GM19239 (cell line): ENCODE measurements at regions not wholly inside any gene's neighbourhood (a gene's known extent, or its start where the extent isn't known, plus 50 kb on each side); places are given as distances from the start of the nearest gene placed in this dataset.
"Not testable (repeated sequence)": the region's sequence is repeated elsewhere in the genome, so short reads cannot be mapped to it uniquely, and the experiment has no call there.

Experiments used
- DNase-seq: peaks from one replicate; pipeline ENCODE4 v3.0.0; 2011; ENCODE audit warnings: low spot score; ENCODE audit not compliant: insufficient read length
- FAIRE-seq: peaks from 2 replicates; lab custom pipeline; 2011; peaks lifted over from hg19 to GRCh38; lab: Jason Lieb, UNC

GRCh38 chr12:131379738-131380137 lies 331.2 kb upstream of the SFSWAP start:
- DNase-seq (no peak), FAIRE-seq (no peak)

- no peak for FAIRE-seq
- DNase-seq, result no peak
Measured at GRCh38 chr12:131380220-131380964, 330.5 kb upstream of the SFSWAP start.

DNA sequence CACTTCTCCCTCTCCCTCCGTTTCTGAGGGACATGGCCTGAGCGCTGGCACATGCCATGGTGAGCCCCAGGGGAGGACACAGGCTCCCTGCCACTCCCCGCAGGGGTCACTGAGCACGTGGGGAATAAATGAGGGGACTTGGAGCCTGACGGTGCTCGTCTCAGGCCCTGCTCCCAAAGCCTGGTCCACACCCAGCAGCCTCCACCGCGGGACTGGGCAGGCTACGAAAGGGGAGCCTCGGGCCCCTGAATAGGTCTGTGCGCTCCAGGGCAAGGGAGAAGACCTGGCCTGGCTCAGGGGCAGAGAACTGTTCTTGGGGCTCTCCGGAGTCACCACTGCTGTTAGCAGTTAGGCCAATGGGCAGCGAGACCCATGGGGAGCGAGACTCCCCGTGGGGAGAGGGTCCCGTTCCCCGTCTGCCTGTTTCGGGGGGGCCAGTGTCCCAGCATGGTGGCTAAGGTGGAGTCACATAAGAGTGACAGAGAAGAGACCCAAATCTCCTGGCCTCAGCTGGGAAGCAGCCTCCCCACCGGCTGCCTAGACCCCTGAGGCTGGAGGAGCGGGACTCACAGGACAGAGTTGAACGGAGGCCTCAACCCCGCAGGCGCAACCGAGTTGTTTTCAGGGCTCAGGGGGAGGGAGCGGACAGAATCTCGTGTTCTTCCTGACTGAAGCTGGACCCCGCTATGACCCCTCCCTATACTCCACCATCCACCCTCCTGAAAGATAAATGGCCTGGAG lies 329.8 kb upstream of the SFSWAP start:
- FAIRE-seq, result no peak
- DNase-seq, result no peak

DNA sequence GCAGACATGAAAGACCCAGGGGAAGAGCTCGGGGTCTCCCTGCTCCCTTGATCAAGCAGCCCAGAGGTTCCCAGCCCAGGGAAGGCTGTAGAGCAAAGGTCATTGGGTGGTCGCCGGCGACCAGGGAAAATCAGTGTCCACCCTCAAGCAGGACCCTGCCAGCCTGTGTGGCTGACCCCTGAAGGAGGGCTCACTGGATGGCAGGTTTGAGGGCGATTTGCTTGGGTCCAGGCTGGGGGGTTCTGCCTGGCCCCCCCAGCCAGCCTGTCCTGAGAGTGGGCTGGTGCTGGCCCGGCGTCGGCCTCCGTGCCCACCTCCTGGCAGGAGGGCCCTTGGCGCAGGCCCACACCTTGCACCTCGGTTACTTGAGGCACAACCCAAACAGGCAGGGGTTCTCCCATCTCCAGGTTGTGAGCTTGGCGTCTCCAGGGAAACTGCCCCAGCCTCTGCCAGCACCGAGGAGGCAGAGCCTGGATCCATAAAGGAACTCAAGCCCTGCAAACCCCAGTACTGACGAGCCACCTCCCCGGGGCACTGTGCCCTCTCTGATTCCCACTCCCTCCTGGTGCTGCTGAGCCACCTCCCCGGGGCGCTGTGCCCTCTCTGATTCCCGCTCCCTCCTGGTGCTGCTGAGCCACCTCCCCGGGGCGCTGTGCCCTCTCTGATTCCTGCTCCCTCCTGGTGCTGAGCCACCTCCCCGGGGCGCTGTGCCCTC lies 329.0 kb upstream of the SFSWAP start:
- no peak for FAIRE-seq
- no peak for DNase-seq

DNA sequence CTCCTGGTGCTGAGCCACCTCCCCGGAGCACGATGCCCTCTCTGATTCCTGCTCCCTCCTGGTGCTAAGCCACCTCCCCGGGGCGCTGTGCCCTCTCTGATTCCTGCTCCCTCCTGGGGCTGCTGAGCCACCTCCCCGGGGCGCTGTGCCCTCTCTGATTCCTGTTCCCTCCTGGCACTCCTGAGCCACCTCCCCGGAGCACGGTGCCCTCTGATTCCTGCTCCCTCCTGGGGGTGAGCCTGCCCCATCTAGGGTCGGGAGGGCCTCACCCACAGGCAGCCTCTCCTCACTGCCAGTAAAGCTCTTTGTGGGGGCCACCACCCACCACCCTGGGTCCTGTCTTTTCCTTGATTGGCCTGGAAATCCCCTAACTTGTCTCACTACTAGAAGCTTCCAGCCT lies 327.6 kb upstream of the SFSWAP start:
- FAIRE-seq, result no peak
- no peak for DNase-seq

DNA sequence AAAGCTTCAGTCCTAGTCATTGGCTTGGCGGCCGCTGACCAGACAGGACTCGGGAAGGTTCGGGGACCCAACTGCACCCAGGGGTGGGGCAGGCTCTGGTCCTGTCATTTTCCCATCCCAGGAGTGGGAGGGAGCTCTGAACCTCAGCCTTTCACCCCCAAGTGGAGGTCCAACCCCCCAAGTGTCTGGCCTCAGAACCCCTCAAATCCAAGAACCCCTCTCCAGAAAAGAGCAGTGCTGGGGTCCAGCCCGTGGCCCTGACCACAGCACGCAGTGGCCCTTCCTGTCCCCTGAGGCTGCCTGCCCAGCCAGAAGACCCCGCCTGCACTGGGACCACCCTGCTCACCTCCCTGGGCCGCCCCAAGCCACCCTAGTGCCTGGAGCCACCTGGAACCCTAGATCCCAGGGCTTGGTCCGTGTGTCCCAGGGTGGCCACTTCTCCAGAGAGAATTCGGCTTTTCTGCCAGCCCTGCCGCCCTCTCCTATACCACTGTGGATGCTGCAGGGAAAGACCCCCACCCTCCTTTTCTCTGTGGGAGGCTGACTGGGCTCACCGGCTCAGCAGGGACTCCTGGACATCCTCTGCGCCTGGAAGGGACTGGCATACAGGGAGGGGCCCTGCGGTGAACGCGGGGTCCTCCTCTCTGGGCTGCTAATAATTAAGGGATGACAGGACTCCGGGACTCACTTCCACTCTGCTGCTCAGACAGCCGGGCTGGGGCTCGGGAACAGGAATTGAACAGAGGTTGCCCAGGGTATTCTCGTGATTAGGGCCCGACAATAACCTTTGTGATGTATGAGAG lies 326.9 kb upstream of the SFSWAP start:
- FAIRE-seq (no peak), DNase-seq (no peak)

DNA sequence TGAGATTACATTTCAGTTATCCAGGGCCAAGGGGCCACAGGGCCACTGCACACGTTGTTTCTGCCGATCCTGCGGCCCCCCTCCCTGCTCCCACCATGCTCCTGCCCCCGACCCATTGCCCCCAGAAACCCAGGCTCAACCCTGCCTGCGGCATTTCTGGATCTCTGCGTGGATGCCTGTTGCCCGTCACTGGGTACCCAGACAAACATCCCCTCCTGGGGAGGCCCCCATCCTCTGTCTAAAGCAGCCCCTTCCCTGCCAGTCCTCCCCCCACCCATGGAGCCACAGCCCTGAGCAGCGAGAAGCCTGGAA lies 326.4 kb upstream of the SFSWAP start:
- DNase-seq (no peak), FAIRE-seq (no peak)

DNA sequence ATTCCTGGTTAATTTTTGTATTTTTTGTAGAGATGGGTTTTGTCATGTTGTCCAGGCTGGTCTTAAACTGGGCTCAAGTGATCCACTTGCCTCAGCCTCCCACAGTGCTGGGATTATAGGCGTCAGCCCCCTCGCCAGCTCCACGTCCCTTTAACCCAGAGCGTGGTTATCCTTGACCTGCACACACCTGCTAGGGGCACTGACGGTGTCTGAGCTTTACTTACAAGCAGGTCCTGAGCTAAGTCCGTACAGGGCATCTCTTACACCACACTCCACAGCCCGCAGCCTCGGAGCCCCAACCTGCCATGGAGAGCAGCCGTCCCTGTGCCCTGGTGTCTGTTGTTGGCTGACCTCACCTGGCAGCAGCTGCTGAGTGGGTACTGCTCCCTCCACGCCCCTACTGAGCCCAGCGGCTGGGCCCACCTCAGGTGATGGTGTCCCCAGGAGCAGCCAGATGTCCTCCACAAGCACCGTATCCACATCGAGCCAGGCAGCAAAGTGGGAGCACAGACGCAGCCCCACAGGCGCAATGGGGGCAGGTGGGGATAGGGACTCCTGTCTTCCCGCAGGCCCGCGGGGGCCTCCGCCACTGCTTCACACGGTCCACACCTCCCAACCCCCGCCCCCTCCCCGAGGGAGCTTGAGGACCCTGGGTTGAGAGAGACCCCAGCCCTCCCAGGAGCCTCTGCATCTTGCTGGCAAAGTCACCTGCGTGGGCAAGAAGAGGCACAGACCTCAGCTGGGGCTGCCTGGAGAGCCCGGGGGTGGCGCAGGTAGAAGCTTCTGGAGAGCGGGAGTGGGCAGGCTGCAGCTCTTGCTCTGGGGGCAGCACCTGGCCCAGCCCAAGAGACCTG lies 325.4 kb upstream of the SFSWAP start:
- DNase-seq (no peak), FAIRE-seq (no peak)

DNA sequence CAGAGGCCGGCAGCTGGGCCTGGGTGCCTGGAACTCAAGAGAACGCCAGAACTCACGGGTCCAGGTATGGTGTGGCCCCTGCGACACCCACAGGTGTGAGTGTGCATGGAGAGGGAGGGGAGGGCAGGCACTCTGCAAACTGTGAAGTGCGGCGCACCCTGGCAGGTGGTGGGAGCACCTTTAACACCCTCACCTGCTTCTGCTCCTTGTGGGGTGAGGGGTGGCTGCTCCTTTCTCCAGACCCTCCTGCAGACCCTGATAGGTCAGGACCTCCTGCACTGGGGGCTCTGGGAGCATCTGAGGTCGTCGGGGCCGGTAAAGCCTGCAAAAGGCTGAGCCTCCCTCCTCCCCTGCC lies 324.7 kb upstream of the SFSWAP start:
- no peak for FAIRE-seq
- no peak for DNase-seq

- DNase-seq (no peak), FAIRE-seq (no peak)
Measured at GRCh38 chr12:131386781-131387180, 324.1 kb upstream of the SFSWAP start.

DNA sequence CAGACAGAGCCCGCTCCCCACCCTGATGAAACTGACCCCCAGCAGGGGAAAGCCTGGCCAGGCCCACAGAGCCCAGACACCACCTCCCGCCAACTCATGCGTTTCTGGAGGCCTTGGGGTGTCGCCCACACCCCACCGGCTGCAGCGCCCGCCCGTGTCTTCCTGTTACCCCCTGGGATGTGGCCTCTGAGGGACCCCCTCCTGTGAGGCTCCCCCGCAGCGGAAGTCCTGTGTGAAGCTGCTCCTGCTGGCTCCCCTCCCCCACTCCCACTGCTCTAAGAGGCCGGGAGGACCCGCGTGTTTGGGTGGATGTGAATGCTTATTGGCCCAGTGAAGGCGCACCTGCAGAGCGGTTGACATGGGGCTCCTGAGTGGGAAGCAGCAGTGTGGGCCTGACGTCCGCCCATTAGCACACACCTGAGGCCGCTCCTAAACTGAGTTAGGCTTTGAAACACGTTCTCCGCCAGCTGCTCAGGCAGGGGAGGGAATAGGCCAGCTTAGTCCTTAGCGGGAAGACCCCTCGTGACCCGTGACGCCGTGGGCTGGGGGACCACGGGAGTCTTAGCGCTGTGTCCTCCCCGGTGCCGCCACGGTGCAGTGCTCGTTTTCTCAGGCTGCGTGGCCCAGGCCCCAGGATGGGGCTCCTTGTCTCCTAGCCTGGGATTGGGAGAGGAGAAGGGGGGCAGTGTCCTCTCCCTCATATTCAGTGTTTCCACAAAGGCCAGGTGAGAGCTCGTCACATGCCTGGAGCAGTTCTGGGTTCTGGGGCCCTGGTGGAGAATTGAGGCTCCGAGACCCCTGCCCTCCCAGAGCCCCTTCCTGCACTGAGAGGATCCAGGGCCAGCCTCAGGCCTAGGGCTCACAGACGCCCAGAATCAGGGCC lies 323.4 kb upstream of the SFSWAP start:
- no peak for FAIRE-seq
- DNase-seq, result no peak

GRCh38 chr12:131388164-131389053 lies 322.5 kb upstream of the SFSWAP start:
- DNase-seq, FAIRE-seq: not testable (repeated sequence)

GRCh38 chr12:131389054-131390013 lies 321.6 kb upstream of the SFSWAP start:
- FAIRE-seq, result no peak
- no peak for DNase-seq

- DNase-seq, result no peak
- FAIRE-seq, result no peak
Measured at GRCh38 chr12:131390412-131391334, 320.2 kb upstream of the SFSWAP start.

GRCh38 chr12:131391399-131391798 lies 319.5 kb upstream of the SFSWAP start:
- no peak for FAIRE-seq
- no peak for DNase-seq

- FAIRE-seq, DNase-seq: not testable (repeated sequence)
Measured at GRCh38 chr12:131394752-131395151, 316.1 kb upstream of the SFSWAP start.
